HEK293 (cell line): ENCODE measurements at regions not wholly inside any gene's neighbourhood (a gene's known extent, or its start where the extent isn't known, plus 50 kb on each side); places are given as distances from the start of the nearest gene placed in this dataset.

Source experiments
- CTCF ChIA-PET: fragments of 350-600 bp; formaldehyde crosslinking; extraction: SDS; loops from one replicate; lab custom pipeline; 2021; ENCODE audit warnings: antibody characterized with exemption; lab: Yijun Ruan, JAX
- POLR2A ChIA-PET: fragments of 300-600 bp; formaldehyde crosslinking; extraction: SDS; loops from one replicate; lab custom pipeline; 2020; ENCODE audit warnings: antibody characterized with exemption, inconsistent platforms; lab: Yijun Ruan, JAX
- H3K27ac ChIP-seq: fragments of 200-500 bp; sonication (Bioruptor generic); 2 replicates; pipeline ENCODE4 v1.5.1; 2014; ENCODE audit warnings: low read depth, low read length, control low read depth, inconsistent platforms; ENCODE audit errors: extremely low read depth
- H3K36me3 ChIP-seq, 2 experiments: fragments of 200-500 bp in 1 of 2; sonication (Bioruptor generic) in 1 of 2; 1 replicate in 1 of 2; 2 replicates in 1 of 2; pipeline ENCODE4 v1.5.1; 2014 to 2017; ENCODE audit warnings: inconsistent platforms in 2 of 2, low read length in 2 of 2; ENCODE audit not compliant: control insufficient read depth in 2 of 2, insufficient read depth in 1 of 2
- H3K4me1 ChIP-seq: fragments of 200-500 bp; sonication (Bioruptor generic); 2 replicates; pipeline ENCODE4 v1.5.1; 2014; ENCODE audit warnings: mild to moderate bottlenecking, low read length, inconsistent platforms; ENCODE audit not compliant: control insufficient read depth, insufficient read depth
- H3K4me3 ChIP-seq: 2 replicates; pipeline ENCODE4 v1.5.1; 2011; ENCODE audit warnings: low read depth, mild to moderate bottlenecking, control low read depth, low read length, moderate library complexity
- H3K9me3 ChIP-seq: fragments of 200-500 bp; sonication (Bioruptor generic); 2 replicates; pipeline ENCODE4 v1.5.1; 2014; ENCODE audit warnings: low read depth, low read length, inconsistent platforms; ENCODE audit not compliant: control insufficient read depth, insufficient read depth
- ATF2 ChIP-seq: fragments of 450-650 bp; formaldehyde crosslinking; IDR thresholded peaks from 2 replicates; pipeline ENCODE4 v1.5.1; 2016; ENCODE audit warnings: missing biosample characterization, missing genetic modification characterization, low read depth
- KLF7 ChIP-seq: fragments of 450-650 bp; formaldehyde crosslinking; IDR thresholded peaks from 2 replicates; pipeline ENCODE4 v1.5.1; 2016; ENCODE audit warnings: missing biosample characterization, missing genetic modification characterization, borderline replicate concordance
- PBX3 ChIP-seq: sonication (generic); formaldehyde crosslinking; IDR thresholded peaks from 2 replicates; pipeline ENCODE4 v1.8.1; 2022; ENCODE audit warnings: mild to moderate bottlenecking, moderate library complexity, missing genetic modification reagents
- PRDM2 ChIP-seq: fragments of 450-650 bp; formaldehyde crosslinking; IDR thresholded peaks from 2 replicates; pipeline ENCODE4 v1.5.1; 2016; ENCODE audit warnings: missing biosample characterization, missing genetic modification characterization, borderline replicate concordance
- ZBTB26 ChIP-seq: fragments of 450-650 bp; formaldehyde crosslinking; optimal IDR thresholded peaks from 2 replicates; pipeline ENCODE3; 2016; ENCODE audit warnings: missing biosample characterization, mild to moderate bottlenecking, missing genetic modification characterization
- ZBTB44 ChIP-seq: fragments of 450-650 bp; IDR thresholded peaks from 2 replicates; pipeline ENCODE4 v1.5.1; 2018; ENCODE audit warnings: missing biosample characterization, mild to moderate bottlenecking, missing genetic modification characterization
- ZFP3 ChIP-seq: fragments of 450-650 bp; formaldehyde crosslinking; IDR thresholded peaks from 2 replicates; pipeline ENCODE4 v1.5.1; 2016; ENCODE audit warnings: low read depth, missing biosample characterization, missing genetic modification characterization
- ZNF202 ChIP-seq: fragments of 450-650 bp; formaldehyde crosslinking; IDR thresholded peaks from 2 replicates; pipeline ENCODE4 v1.5.1; 2016; ENCODE audit warnings: missing biosample characterization, missing genetic modification characterization, borderline replicate concordance
- ZNF248 ChIP-seq: fragments of 450-650 bp; formaldehyde crosslinking; IDR thresholded peaks from 2 replicates; pipeline ENCODE4 v1.5.1; 2017; ENCODE audit warnings: missing biosample characterization, missing genetic modification characterization
- ZNF366 ChIP-seq: fragments of 450-650 bp; formaldehyde crosslinking; conservative IDR thresholded peaks from 2 replicates; pipeline ENCODE4 v1.5.1; 2016; ENCODE audit warnings: missing biosample characterization, missing genetic modification characterization
- ZNF416 ChIP-seq: fragments of 450-650 bp; formaldehyde crosslinking; IDR thresholded peaks from 2 replicates; pipeline ENCODE4 v1.5.1; 2016; ENCODE audit warnings: missing biosample characterization, missing genetic modification characterization
- ZNF555 ChIP-seq: fragments of 450-650 bp; formaldehyde crosslinking; conservative IDR thresholded peaks from 2 replicates; pipeline ENCODE4 v1.5.1; 2017; ENCODE audit warnings: missing biosample characterization, mild to moderate bottlenecking, missing genetic modification characterization, inconsistent platforms
- ZNF610 ChIP-seq: fragments of 450-650 bp; formaldehyde crosslinking; IDR thresholded peaks from 2 replicates; pipeline ENCODE4 v1.5.1; 2016; ENCODE audit warnings: missing biosample characterization, missing genetic modification characterization, borderline replicate concordance
- ZNF776 ChIP-seq: fragments of 450-650 bp; formaldehyde crosslinking; IDR thresholded peaks from 2 replicates; pipeline ENCODE4 v1.5.0; 2017; ENCODE audit warnings: missing biosample characterization, missing genetic modification characterization, borderline replicate concordance
- ZNF792 ChIP-seq: fragments of 450-650 bp; formaldehyde crosslinking; IDR thresholded peaks from 2 replicates; pipeline ENCODE4 v1.5.1; 2016; ENCODE audit warnings: missing biosample characterization, missing genetic modification characterization
- ZSCAN4 ChIP-seq: fragments of 450-650 bp; formaldehyde crosslinking; IDR thresholded peaks from 2 replicates; pipeline ENCODE4 v1.5.1; 2017; ENCODE audit warnings: missing biosample characterization, missing genetic modification characterization
- TF ChIP-seq, protein P1 (sequence below): fragments of 450-650 bp; formaldehyde crosslinking; IDR thresholded peaks from 2 replicates; pipeline ENCODE4 v1.5.1; 2016; ENCODE audit warnings: missing biosample characterization, missing genetic modification characterization
- TF ChIP-seq, protein P2 (sequence below): fragments of 450-650 bp; formaldehyde crosslinking; IDR thresholded peaks from 2 replicates; pipeline ENCODE4 v1.5.0; 2017; ENCODE audit warnings: missing biosample characterization, missing genetic modification characterization, borderline replicate concordance

GRCh38 chr16:64419832-64420231, 702.0 kb downstream of the CDH11 start (continued):
- TF ChIP-seq PRDM2 (tag by site-specific recombination) = no peak
- no peak for TF ChIP-seq ZNF610 (tag by site-specific recombination)
- no peak for TF ChIP-seq ZBTB44 (tag by site-specific recombination)
- no peak for TF ChIP-seq ZNF202 (tag by site-specific recombination)
- TF ChIP-seq ZNF792 (tag by site-specific recombination) = no peak

DNA sequence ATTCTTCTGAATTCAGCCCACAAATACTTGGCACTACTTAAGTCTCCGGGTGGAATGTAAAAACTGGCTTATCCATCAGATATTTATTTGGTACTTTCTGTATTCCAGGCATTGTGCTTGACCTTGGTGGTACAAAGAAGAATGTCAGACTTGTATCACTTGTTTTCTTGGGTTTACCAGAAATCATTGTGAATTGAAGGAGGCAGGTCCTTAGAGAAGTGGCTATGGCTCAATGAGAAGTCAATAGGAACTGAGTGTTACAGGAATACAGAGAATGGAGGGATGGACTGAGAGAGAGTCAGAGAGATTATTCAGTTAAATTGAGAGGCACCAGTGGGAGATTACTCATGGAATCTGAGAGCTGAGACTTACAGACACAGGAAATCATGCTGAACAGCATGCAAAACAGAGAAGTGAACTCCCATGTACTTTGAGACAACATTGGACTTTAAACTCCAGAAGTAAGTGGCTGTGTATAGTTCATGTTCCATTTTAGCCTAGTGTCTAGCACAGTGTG, 704.1 kb downstream of the CDH11 start:
- POLR2A ChIA-PET = no interaction called here
- H3K4me3 ChIP-seq = no peak overlapping the region
- H3K9me3 ChIP-seq = no peaks in the 10 kb centered on the region
- CTCF ChIA-PET = no interaction called here
- H3K4me1 ChIP-seq = no peaks in the 10 kb centered on the region
- no peaks in the 10 kb centered on the region for H3K36me3 ChIP-seq
- no peak overlapping the region for H3K27ac ChIP-seq
- TF ChIP-seq ZNF776 (tag by site-specific recombination) = no peak
- no peak for TF ChIP-seq ZNF366
- TF ChIP-seq, protein P1, sequence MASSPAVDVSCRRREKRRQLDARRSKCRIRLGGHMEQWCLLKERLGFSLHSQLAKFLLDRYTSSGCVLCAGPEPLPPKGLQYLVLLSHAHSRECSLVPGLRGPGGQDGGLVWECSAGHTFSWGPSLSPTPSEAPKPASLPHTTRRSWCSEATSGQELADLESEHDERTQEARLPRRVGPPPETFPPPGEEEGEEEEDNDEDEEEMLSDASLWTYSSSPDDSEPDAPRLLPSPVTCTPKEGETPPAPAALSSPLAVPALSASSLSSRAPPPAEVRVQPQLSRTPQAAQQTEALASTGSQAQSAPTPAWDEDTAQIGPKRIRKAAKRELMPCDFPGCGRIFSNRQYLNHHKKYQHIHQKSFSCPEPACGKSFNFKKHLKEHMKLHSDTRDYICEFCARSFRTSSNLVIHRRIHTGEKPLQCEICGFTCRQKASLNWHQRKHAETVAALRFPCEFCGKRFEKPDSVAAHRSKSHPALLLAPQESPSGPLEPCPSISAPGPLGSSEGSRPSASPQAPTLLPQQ (tag by site-specific recombination) = no peak
- TF ChIP-seq ZNF555 (tag by site-specific recombination) = no peak
- TF ChIP-seq ATF2 = no peak
- no peak for TF ChIP-seq ZSCAN4 (tag by site-specific recombination)
- no peak for TF ChIP-seq KLF7 (tag by site-specific recombination)
- TF ChIP-seq, protein P2, sequence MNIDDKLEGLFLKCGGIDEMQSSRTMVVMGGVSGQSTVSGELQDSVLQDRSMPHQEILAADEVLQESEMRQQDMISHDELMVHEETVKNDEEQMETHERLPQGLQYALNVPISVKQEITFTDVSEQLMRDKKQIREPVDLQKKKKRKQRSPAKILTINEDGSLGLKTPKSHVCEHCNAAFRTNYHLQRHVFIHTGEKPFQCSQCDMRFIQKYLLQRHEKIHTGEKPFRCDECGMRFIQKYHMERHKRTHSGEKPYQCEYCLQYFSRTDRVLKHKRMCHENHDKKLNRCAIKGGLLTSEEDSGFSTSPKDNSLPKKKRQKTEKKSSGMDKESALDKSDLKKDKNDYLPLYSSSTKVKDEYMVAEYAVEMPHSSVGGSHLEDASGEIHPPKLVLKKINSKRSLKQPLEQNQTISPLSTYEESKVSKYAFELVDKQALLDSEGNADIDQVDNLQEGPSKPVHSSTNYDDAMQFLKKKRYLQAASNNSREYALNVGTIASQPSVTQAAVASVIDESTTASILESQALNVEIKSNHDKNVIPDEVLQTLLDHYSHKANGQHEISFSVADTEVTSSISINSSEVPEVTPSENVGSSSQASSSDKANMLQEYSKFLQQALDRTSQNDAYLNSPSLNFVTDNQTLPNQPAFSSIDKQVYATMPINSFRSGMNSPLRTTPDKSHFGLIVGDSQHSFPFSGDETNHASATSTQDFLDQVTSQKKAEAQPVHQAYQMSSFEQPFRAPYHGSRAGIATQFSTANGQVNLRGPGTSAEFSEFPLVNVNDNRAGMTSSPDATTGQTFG = no peak
- no peak for TF ChIP-seq ZFP3 (tag by site-specific recombination)
- TF ChIP-seq ZNF416 = no peak
- no peak for TF ChIP-seq ZBTB26 (tag by site-specific recombination)
- TF ChIP-seq ZNF248 (tag by site-specific recombination) = no peak
- no peak for TF ChIP-seq PBX3
